Heart right ventricle (tissue), 16 donors: ENCODE measurements at regions not wholly inside any gene's neighbourhood (a gene's known extent, or its start where the extent isn't known, plus 50 kb on each side); places are given as distances from the start of the nearest gene placed in this dataset.

ENCODE experiments used
- ATAC-seq, 8 donors: fragments of 200-7000 bp; cut with Tn5 transposase; one replicate each; pipeline ENCODE4 v1.9.1; 2020; ENCODE audit warnings: mild to moderate bottlenecking in 8 of 8, moderate library complexity in 8 of 8, moderate number of reproducible peaks in 1 of 8
- DNase-seq, 2 donors: peaks; one replicate each; pipeline ENCODE4 v3.0.0-alpha.2; 2020
- H3K27ac ChIP-seq, 10 donors: fragments of 200-600 bp; sonication (generic) in 2 of 10; one replicate each; pipeline versions ENCODE4 v1.5.0 to v1.8.0; 2020 to 2022; ENCODE audit warnings: mild to moderate bottlenecking in 3 of 10
- H3K27me3 ChIP-seq, 7 donors: fragments of 200-600 bp; one replicate each; pipeline ENCODE4 v1.8.0; 2021 to 2022; ENCODE audit warnings: mild to moderate bottlenecking in 2 of 7
- H3K36me3 ChIP-seq, 9 donors: fragments of 200-600 bp; sonication (generic) in 1 of 9; one replicate each; pipeline versions ENCODE4 v1.5.0 to v1.8.0; 2020 to 2022; ENCODE audit warnings: mild to moderate bottlenecking in 2 of 9
- H3K4me1 ChIP-seq, 9 donors: fragments of 200-600 bp; sonication (generic) in 1 of 9; one replicate each; pipeline versions ENCODE4 v1.5.0 to v1.8.0; 2020 to 2022; ENCODE audit warnings: mild to moderate bottlenecking in 4 of 9
- H3K4me3 ChIP-seq, 10 donors: fragments of 200-600 bp; sonication (generic) in 2 of 10; one replicate each; pipeline versions ENCODE4 v1.5.0 to v1.8.0; 2020 to 2022; ENCODE audit warnings: mild to moderate bottlenecking in 7 of 10, moderate library complexity in 2 of 10
- H3K9me3 ChIP-seq, 11 donors: fragments of 200-600 bp in 10 of 11; sonication (generic) in 2 of 11; one replicate each; pipeline versions ENCODE4 v1.5.0 to v1.8.0; 2013 to 2022; ENCODE audit warnings: mild to moderate bottlenecking in 2 of 11, control low read depth in 1 of 11, moderate library complexity in 1 of 11
- CTCF ChIP-seq, 9 donors: fragments of 200-600 bp; sonication (generic) in 2 of 9; IDR thresholded peaks; one replicate each; pipeline versions ENCODE4 v1.5.0 to v1.8.0; 2021 to 2022; ENCODE audit warnings: antibody characterized with exemption in 9 of 9, mild to moderate bottlenecking in 5 of 9, moderate library complexity in 1 of 9
- WGBS, 2 donors: extraction: QIAGEN DNeasy Blood & Tissue Kit; methylation state at CpG; one replicate each; pipeline ENCODE4 v1.1.7; 2013; ENCODE audit warnings: inconsistent platforms in 1 of 2; 5-methylcytosine and 5-hydroxymethylcytosine counted together
- intact Hi-C, 10 donors: fragments of 100-400 bp; cut with DNase I; formaldehyde crosslinking; loops; one replicate each; pipeline versions ENCODE4 v1.11.1 to v1.14.2; 2022
- donor health status: Arrhythmogenic right ventricular cardiomyopathy.
- donor health status: ischemic (EF 13 %, LVEDD 7.1; RV severe dilation, severe dysfunction).
- donor health status: healthy with polysubstance abuse.
- donor health status: DM: no; HTN: yes; CAD: no.
- donor health status: DM: no; HTN: no; CAD: no.
- donor health status: ischemic (EF 25% LVEDD 6.9; RV normal size, moderate dysfunction).
- donor health status: ischemic (EF 25% LVEDD 5.7; RV mildly dilated, moderate dysfunction).
- donor health status: healthy.
- donor health status: DM: yes; HTN: yes; CAD: no.
- donor health status: Ischemic cardiomyopathy.
- donor health status: ischemic (EF 35%, LVEDD 5.7; RV mildly dilated, moderate dysfunction).
- donor health status: nonischemic (EF 11% LVEDD 7.7; RV severe dilation, severe dysfunction).
- donor health status: DM: yes; HTN: yes; CAD: no.
- donor health status: PGD.
- donor health status: ischemic (EF 29% LVEDD 5.4; RV normal size, mild dysfunction).
- donor health status: nonischemic (EF 23%, LVEDD 6.1; RV moderate dilation, normal function).

GRCh38 chr3:35971686-35972085 lies 332.4 kb downstream of the ARPP21 start:
- Histone ChIP-seq H3K27me3 (no peaks in the 10 kb centered on the region), H3K27ac (no peak overlapping the region), H3K4me1 (peaks cover 0 to 18% (median 4%) of the 10 kb centered on the region in 9 donors), H3K4me3 (no peak overlapping the region), H3K36me3 (no peaks in the 10 kb centered on the region), H3K9me3 (no peaks in the 10 kb centered on the region)
- DNase-seq = no peak
- 89 to 90% methylated on average over 1 of the region's 1 CpG for WGBS, 2 donors
- ATAC-seq = no peak
- no peak for TF ChIP-seq CTCF (IDR thresholded peaks at IDR 0.05)
- intact Hi-C loops = no loop called here

- ATAC-seq (no peak), DNase-seq (no peak)
- Histone ChIP-seq H3K4me1 (peaks cover 0 to 6% (median 2%) of the 10 kb centered on the region in 9 donors), H3K27me3 (no peaks in the 10 kb centered on the region), H3K9me3 (no peaks in the 10 kb centered on the region), H3K36me3 (no peaks in the 10 kb centered on the region), H3K4me3 (no peak overlapping the region), H3K27ac (no peak overlapping the region)
- intact Hi-C loops = no loop called here
- TF ChIP-seq CTCF (IDR thresholded peaks at IDR 0.05) = no peak
These were observed 335.5 kb downstream of the ARPP21 start for GRCh38 chr3:35974872-35975271.

- H3K4me1 ChIP-seq = no peaks in the 10 kb centered on the region
- H3K4me3 ChIP-seq = no peak overlapping the region
- no peaks in the 10 kb centered on the region for H3K36me3 ChIP-seq
- TF ChIP-seq CTCF (IDR thresholded peaks at IDR 0.05) = no peak
- DNase-seq = no peak
- no peaks in the 10 kb centered on the region for H3K27me3 ChIP-seq
- H3K27ac ChIP-seq = no peak overlapping the region
- H3K9me3 ChIP-seq = no peaks in the 10 kb centered on the region
- ATAC-seq = no peak
- intact Hi-C loops = no loop called here
These were observed 346.8 kb downstream of the ARPP21 start for GRCh38 chr3:35986161-35986560.

GRCh38 chr3:35987386-35987785 lies 348.1 kb downstream of the ARPP21 start:
- Histone ChIP-seq H3K9me3 (no peaks in the 10 kb centered on the region), H3K36me3 (no peaks in the 10 kb centered on the region), H3K27me3 (no peaks in the 10 kb centered on the region), H3K4me1 (no peaks in the 10 kb centered on the region), H3K4me3 (no peak overlapping the region), H3K27ac (no peak overlapping the region)
- ATAC-seq (no peak), DNase-seq (no peak)
- intact Hi-C loops = no loop called here
- TF ChIP-seq CTCF (IDR thresholded peaks at IDR 0.05) = no peak

GRCh38 chr3:35992041-35992440 lies 352.7 kb downstream of the ARPP21 start:
- ATAC-seq = no peak
- DNase-seq = no peak
- no peaks in the 10 kb centered on the region for H3K36me3 ChIP-seq
- H3K9me3 ChIP-seq = peaks cover 0 to 16% (median 5%) of the 10 kb centered on the region in 11 donors
- no peak for TF ChIP-seq CTCF (IDR thresholded peaks at IDR 0.05)
- H3K4me1 ChIP-seq = no peaks in the 10 kb centered on the region
- H3K27ac ChIP-seq = no peak overlapping the region
- H3K27me3 ChIP-seq = no peaks in the 10 kb centered on the region
- intact Hi-C loops = no loop called here
- 68 to 85% methylated on average over 2 of the region's 2 CpGs for WGBS, 2 donors
- no peak overlapping the region for H3K4me3 ChIP-seq
